Lung (tissue), 11 donors: ENCODE measurements at regions not wholly inside any gene's neighbourhood (a gene's known extent, or its start where the extent isn't known, plus 50 kb on each side); places are given as distances from the start of the nearest gene placed in this dataset.

Experiments
- ATAC-seq: fragments of 200-7000 bp; cut with Tn5 transposase; one replicate; pipeline ENCODE4 v1.9.1; 2020; ENCODE audit warnings: moderate number of reproducible peaks; ENCODE audit not compliant: insufficient read depth, low FRiP score
- DNase-seq, 3 donors: peaks; one replicate each; pipeline ENCODE4 v3.0.0-alpha.2; 2013 to 2017
- H3K27ac ChIP-seq, 2 donors: one replicate each; pipeline ENCODE4 v1.5.1; 2013; ENCODE audit warnings: mild to moderate bottlenecking in 2 of 2, moderate library complexity in 2 of 2, control low read depth in 1 of 2, inconsistent platforms in 1 of 2, low read depth in 1 of 2, low read length in 1 of 2
- H3K27me3 ChIP-seq, 3 donors: one replicate each; pipeline ENCODE4 v1.5.1; 2013; ENCODE audit warnings: low read length in 2 of 3; ENCODE audit not compliant: control insufficient read depth in 3 of 3, insufficient read depth in 3 of 3
- H3K36me3 ChIP-seq, 4 donors: one replicate each; pipeline ENCODE4 v1.5.1; 2013; ENCODE audit warnings: low read length in 4 of 4, mild to moderate bottlenecking in 1 of 4, moderate library complexity in 1 of 4; ENCODE audit not compliant: control insufficient read depth in 4 of 4, insufficient read depth in 4 of 4
- H3K4me1 ChIP-seq, 5 donors: one replicate each; pipeline ENCODE4 v1.5.1; 2013; ENCODE audit warnings: low read length in 5 of 5, mild to moderate bottlenecking in 2 of 5, moderate library complexity in 1 of 5; ENCODE audit not compliant: control insufficient read depth in 5 of 5, insufficient read depth in 5 of 5
- H3K4me3 ChIP-seq: one replicate; pipeline ENCODE4 v1.5.1; 2013; ENCODE audit warnings: mild to moderate bottlenecking, control low read depth, moderate library complexity
- H3K9ac ChIP-seq, 2 donors: one replicate each; pipeline ENCODE4 v1.5.1; 2013; ENCODE audit warnings: low read length in 2 of 2, control low read depth in 1 of 2; ENCODE audit not compliant: insufficient read depth in 1 of 2
- H3K9me3 ChIP-seq, 4 donors: one replicate each; pipeline ENCODE4 v1.5.1; 2013; ENCODE audit warnings: low read length in 3 of 4, mild to moderate bottlenecking in 1 of 4, moderate library complexity in 1 of 4; ENCODE audit not compliant: control insufficient read depth in 4 of 4, insufficient read depth in 3 of 4
- CTCF ChIP-seq: IDR thresholded peaks from 2 replicates; pipeline ENCODE4 v1.5.1; 2012; ENCODE audit warnings: mild to moderate bottlenecking; ENCODE audit errors: control extremely low read depth, extremely low read depth
- WGBS, 2 donors: extraction: QIAGEN DNeasy Blood & Tissue Kit; methylation state at CpG; one replicate each; pipeline ENCODE4 v1.1.7; 2013; 5-methylcytosine and 5-hydroxymethylcytosine counted together
- donor health status: control.
- donor health status: control.
- donor health status: Bipolar disorder and iron deficiency.
- donor health status: healthy.
- donor health status: DM: yes; HTN: yes; CAD: no.

GRCh38 chr1:213874789-213875188, 113.0 kb upstream of the PROX1 start:
- Histone ChIP-seq H3K9me3 (no peaks in the 10 kb centered on the region), H3K4me1 (no peaks in the 10 kb centered on the region), H3K27me3 (no peaks in the 10 kb centered on the region), H3K27ac (no peak overlapping the region), H3K36me3 (no peaks in the 10 kb centered on the region), H3K4me3 (no peak overlapping the region), H3K9ac (no peak overlapping the region)
- WGBS, 2 donors: 89 to 96% methylated on average over 7 of the region's 7 CpGs
- ATAC-seq: no peak
- no peak for DNase-seq
- TF ChIP-seq CTCF: no peak

- no peak for DNase-seq
- H3K27me3 ChIP-seq: no peaks in the 10 kb centered on the region
- no peaks in the 10 kb centered on the region for H3K9me3 ChIP-seq
- TF ChIP-seq CTCF: no peak
- no peak overlapping the region for H3K4me3 ChIP-seq
- no peak for ATAC-seq
- no peaks in the 10 kb centered on the region for H3K36me3 ChIP-seq
- H3K9ac ChIP-seq: no peak overlapping the region
- H3K4me1 ChIP-seq: no peaks in the 10 kb centered on the region
- no peak overlapping the region for H3K27ac ChIP-seq
Measured at GRCh38 chr1:213876531-213876930, 111.2 kb upstream of the PROX1 start.

- Histone ChIP-seq H3K27me3 (no peaks in the 10 kb centered on the region), H3K36me3 (no peaks in the 10 kb centered on the region), H3K4me3 (no peak overlapping the region), H3K9me3 (peaks cover 0 to 2% (median 0%) of the 10 kb centered on the region in 4 donors), H3K27ac (no peak overlapping the region), H3K4me1 (no peaks in the 10 kb centered on the region), H3K9ac (no peak overlapping the region)
- DNase-seq: no peak
- no peak for ATAC-seq
- 80 to 91% methylated on average over 2 of the region's 2 CpGs for WGBS, 2 donors
- no peak for TF ChIP-seq CTCF
Measured at GRCh38 chr1:213883618-213884017, 104.2 kb upstream of the PROX1 start.

GRCh38 chr1:213884402-213884801, 103.4 kb upstream of the PROX1 start:
- Histone ChIP-seq H3K27ac (no peak overlapping the region), H3K36me3 (no peaks in the 10 kb centered on the region), H3K9ac (no peak overlapping the region), H3K4me1 (no peaks in the 10 kb centered on the region), H3K9me3 (peaks cover 0 to 2% (median 0%) of the 10 kb centered on the region in 4 donors), H3K4me3 (no peak overlapping the region), H3K27me3 (no peaks in the 10 kb centered on the region)
- DNase-seq (no peak), ATAC-seq (no peak)
- 0% methylated on average over 1 of the region's 1 CpG for WGBS, 2 donors
- no peak for TF ChIP-seq CTCF
